HepG2 (cell line): ENCODE measurements at regions not wholly inside any gene's neighbourhood (a gene's known extent, or its start where the extent isn't known, plus 50 kb on each side); places are given as distances from the start of the nearest gene placed in this dataset.

Experiments used
- ATAC-seq: fragments of 200-7000 bp; cut with Tn5 transposase; 3 replicates; pipeline ENCODE4 v1.9.1; 2020; ENCODE audit warnings: mild to moderate bottlenecking, moderate library complexity
- BruUV-seq: library from RNA; stranded (reverse); fragments of 400-500 nt; replicated peaks from 2 replicates; lab custom pipeline; 2021; lab: Mats Ljungman, UMichigan
- CTCF ChIA-PET: fragments of 300-600 bp; formaldehyde crosslinking; extraction: SDS; loops from one replicate; lab custom pipeline; 2021; ENCODE audit warnings: low total read pairs, inconsistent platforms, low intra/inter-chr PET ratio; lab: Yijun Ruan, JAX
- POLR2A ChIA-PET: fragments of 350-600 bp; sonication (Branson Sonifier 250); formaldehyde crosslinking; loops from one replicate; lab custom pipeline; 2020; ENCODE audit warnings: antibody characterized with exemption, inconsistent platforms; lab: Yijun Ruan, JAX
- DNase-seq: peaks from one replicate; pipeline ENCODE4 v3.0.0-alpha.2; 2015; ENCODE audit warnings: low spot score
- FAIRE-seq: peaks from 3 replicates; lab custom pipeline; 2011; peaks lifted over from hg19 to GRCh38; lab: Jason Lieb, UNC
- H2AFZ ChIP-seq: one replicate; pipeline ENCODE4 v1.6.1; 2011; ENCODE audit warnings: low read length, inconsistent platforms
- H3K27ac ChIP-seq: fragments of 300-600 bp; 3 replicates; pipeline ENCODE4 v1.8.0; 2011; ENCODE audit warnings: mixed run types, mild to moderate bottlenecking, mixed read lengths, low read length, inconsistent platforms; ENCODE audit not compliant: insufficient read depth; ENCODE audit errors: extremely low read length
- H3K27me3 ChIP-seq, 2 experiments: fragments of 200-600 bp in 1 of 2; 2 replicates in 1 of 2; 3 replicates in 1 of 2; pipeline versions ENCODE4 v1.6.0 to v1.8.0; 2011; ENCODE audit warnings: low read length in 2 of 2, mild to moderate bottlenecking in 2 of 2, moderate library complexity in 2 of 2, inconsistent platforms in 1 of 2; ENCODE audit not compliant: insufficient read depth in 2 of 2, control insufficient read depth in 1 of 2
- H3K36me3 ChIP-seq, 2 experiments: fragments of 200-600 bp in 1 of 2; replicated peaks in 1 of 2; 2 replicates in 1 of 2; 3 replicates in 1 of 2; pipeline versions ENCODE4 v1.5.1 to v1.8.0; 2011; ENCODE audit warnings: low read length in 2 of 2, inconsistent platforms in 1 of 2; ENCODE audit not compliant: insufficient read depth in 2 of 2, control insufficient read depth in 1 of 2
- H3K4me1 ChIP-seq: 2 replicates; pipeline ENCODE4 v1.5.1; 2012; ENCODE audit warnings: low read length, inconsistent platforms; ENCODE audit not compliant: insufficient read depth
- H3K4me2 ChIP-seq: 2 replicates; pipeline ENCODE4 v1.6.0; 2011; ENCODE audit warnings: low read depth, low read length, inconsistent platforms
- H3K4me3 ChIP-seq, 3 experiments: fragments of 200-600 bp in 1 of 3; sonication (generic), shearing (Covaris generic) in 1 of 3; replicated peaks in 1 of 3; 2 replicates each; pipeline ENCODE4 v1.5.1; 2011 to 2016; ENCODE audit warnings: low read length in 3 of 3, inconsistent platforms in 2 of 3, low read depth in 2 of 3, mild to moderate bottlenecking in 2 of 3, control low read depth in 1 of 3, mixed read lengths in 1 of 3; ENCODE audit not compliant: insufficient read depth in 1 of 3
- H3K79me2 ChIP-seq: one replicate; pipeline ENCODE4 v1.6.1; 2011; ENCODE audit warnings: low read length, inconsistent platforms; ENCODE audit not compliant: insufficient read depth
- H3K9ac ChIP-seq: 2 replicates; pipeline ENCODE4 v1.6.0; 2011; ENCODE audit warnings: mild to moderate bottlenecking, low read depth, low read length, inconsistent platforms; ENCODE audit not compliant: insufficient read depth
- H3K9me3 ChIP-seq: 2 replicates; pipeline ENCODE4 v1.5.1; 2012; ENCODE audit warnings: mild to moderate bottlenecking, low read length
- H4K20me1 ChIP-seq: 2 replicates; pipeline ENCODE4 v1.6.0; 2011; ENCODE audit warnings: inconsistent platforms, mild to moderate bottlenecking, low read length, moderate library complexity; ENCODE audit not compliant: insufficient read depth
- ATF7 ChIP-seq, 2 experiments: fragments of 450-650 bp in 1 of 2; sonication (generic) in 1 of 2; formaldehyde crosslinking in 1 of 2; IDR thresholded peaks; 2 replicates each; pipeline versions ENCODE4 v1.4.0 to v1.6.1; 2016 to 2020; ENCODE audit warnings: antibody characterized with exemption in 1 of 2, mild to moderate bottlenecking in 1 of 2, missing genetic modification reagents in 1 of 2
- GPN1 ChIP-seq: sonication (generic); formaldehyde crosslinking; IDR thresholded peaks from 2 replicates; pipeline ENCODE4 v1.5.1; 2020; ENCODE audit warnings: missing genetic modification reagents, borderline replicate concordance
- LCORL ChIP-seq, 2 experiments: fragments of 450-650 bp in 1 of 2; sonication (generic) in 1 of 2; formaldehyde crosslinking in 1 of 2; IDR thresholded peaks; 2 replicates each; pipeline versions ENCODE4 v1.5.0 to v1.6.1; 2017 to 2020; ENCODE audit warnings: antibody characterized with exemption in 1 of 2, missing genetic modification reagents in 1 of 2
- MXD4 ChIP-seq: IDR thresholded peaks from 2 replicates; pipeline ENCODE4 v1.6.1; 2016; ENCODE audit warnings: mild to moderate bottlenecking, missing biosample characterization, missing genetic modification reagents
- NCOR1 ChIP-seq: fragments of 200-600 bp; sonication (generic); IDR thresholded peaks from 2 replicates; pipeline ENCODE4 v1.7.0; 2017; ENCODE audit warnings: antibody characterized with exemption, low read length, borderline replicate concordance
- RNF2 ChIP-seq: fragments of 450-650 bp; conservative IDR thresholded peaks from 2 replicates; pipeline ENCODE4 v1.6.1; 2016; ENCODE audit warnings: low read depth
- RORA ChIP-seq: sonication (generic); formaldehyde crosslinking; IDR thresholded peaks from 2 replicates; pipeline ENCODE4 v1.5.0; 2020; ENCODE audit warnings: mild to moderate bottlenecking, missing genetic modification reagents, moderate library complexity
- ZFP37 ChIP-seq: sonication (generic); formaldehyde crosslinking; IDR thresholded peaks from 2 replicates; pipeline ENCODE4 v1.4.0; 2020; ENCODE audit warnings: missing genetic modification reagents, borderline replicate concordance
- ZMAT3 ChIP-seq: sonication (generic); formaldehyde crosslinking; conservative IDR thresholded peaks from 2 replicates; pipeline ENCODE4 v1.7.0; 2021; ENCODE audit warnings: missing genetic modification reagents
- ZNF101 ChIP-seq: sonication (generic); formaldehyde crosslinking; IDR thresholded peaks from 2 replicates; pipeline ENCODE4 v1.4.0; 2020; ENCODE audit warnings: mild to moderate bottlenecking, low read depth, missing genetic modification reagents, borderline replicate concordance
- ZNF292 ChIP-seq: sonication (generic); formaldehyde crosslinking; IDR thresholded peaks from 2 replicates; pipeline ENCODE4 v1.8.1; 2022; ENCODE audit warnings: mild to moderate bottlenecking, low read depth, missing genetic modification reagents, borderline replicate concordance
- ZNF549 ChIP-seq: sonication (generic); formaldehyde crosslinking; IDR thresholded peaks from 2 replicates; pipeline ENCODE4 v1.5.0; 2020; ENCODE audit warnings: missing genetic modification reagents
- ZNF572 ChIP-seq: sonication (generic); formaldehyde crosslinking; IDR thresholded peaks from 2 replicates; pipeline ENCODE4 v1.5.1; 2020; ENCODE audit warnings: mild to moderate bottlenecking, missing genetic modification reagents
- ZNF670 ChIP-seq: sonication (generic); formaldehyde crosslinking; IDR thresholded peaks from 2 replicates; pipeline ENCODE4 v1.8.0; 2022; ENCODE audit warnings: mild to moderate bottlenecking, missing genetic modification reagents, borderline replicate concordance
- ZNF703 ChIP-seq: sonication (generic); formaldehyde crosslinking; IDR thresholded peaks from 2 replicates; pipeline ENCODE4 v1.5.1; 2020; ENCODE audit warnings: missing genetic modification reagents, mild to moderate bottlenecking, moderate library complexity, borderline replicate concordance
- WGBS: methylation state at CpG from one replicate; pipeline ENCODE4 v1.1.6; 2017; ENCODE audit warnings: low lambda C conversion rate; 5-methylcytosine and 5-hydroxymethylcytosine counted together
- in situ Hi-C: cut with HindIII; loops from 2 replicates; pipeline ENCODE4 v1.10.0; 2017; ENCODE audit warnings: low pct_unique_long_range_greater_than_20kb; ENCODE audit not compliant: extremely low pct_ligation_motif_present
- intact Hi-C: fragments of 100-400 bp; cut with micrococcal nuclease; formaldehyde crosslinking; loops from one replicate; pipeline ENCODE4 v1.10.0; 2022; ENCODE audit not compliant: unreplicated experiment
- TF ChIP-seq, protein P1 (sequence below): sonication (generic); formaldehyde crosslinking; IDR thresholded peaks from 2 replicates; pipeline ENCODE4 v1.9.0; 2021; ENCODE audit warnings: missing genetic modification reagents, mild to moderate bottlenecking, borderline replicate concordance
- TF ChIP-seq, protein P2 (sequence below): sonication (generic); formaldehyde crosslinking; IDR thresholded peaks from 2 replicates; pipeline ENCODE4 v1.5.1; 2020; ENCODE audit warnings: mild to moderate bottlenecking, missing genetic modification reagents, borderline replicate concordance

DNA sequence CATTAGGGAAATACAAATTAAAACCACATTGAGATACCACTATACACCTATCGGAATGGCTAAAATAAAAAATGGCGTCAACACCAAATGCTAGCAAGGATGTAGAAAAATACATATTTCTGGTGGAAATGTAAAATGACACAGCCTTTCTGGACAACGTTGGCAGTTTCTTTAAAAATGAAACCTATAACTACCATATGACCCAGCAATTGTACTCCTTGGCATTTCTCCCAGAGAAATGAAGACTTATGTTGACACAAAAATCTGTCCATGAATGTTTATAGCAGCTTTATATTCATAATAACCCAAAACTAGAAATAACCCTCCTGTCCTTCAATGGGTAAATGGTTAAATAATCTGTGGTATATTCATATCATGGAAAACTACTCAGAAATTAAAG is 188.7 kb upstream of the RAD23B start:
- no TSS peak for BruUV-seq
- intact Hi-C loops (no loop called here), in situ Hi-C loops (no loop called here)
- DNase-seq: no peak
- H3K4me2 ChIP-seq: no peak overlapping the region
- no peaks in the 10 kb centered on the region for H3K9me3 ChIP-seq
- H3K4me1 ChIP-seq: no peaks in the 10 kb centered on the region
- WGBS: 39% methylated on average over 3 of the region's 3 CpGs
- H3K4me3 ChIP-seq: no peak overlapping the region
- no peaks in the 10 kb centered on the region for H4K20me1 ChIP-seq
- H3K9ac ChIP-seq: no peak overlapping the region
- H3K27ac ChIP-seq: no peak overlapping the region
- no peaks in the 10 kb centered on the region; a peak in 1 of 5 replicates for H3K27me3 ChIP-seq
- no peaks in the 10 kb centered on the region for H3K79me2 ChIP-seq
- H2AFZ ChIP-seq: no peak overlapping the region
- ChIA-PET POLR2A (no interaction called here), CTCF (no interaction called here)
- no peaks in the 10 kb centered on the region for H3K36me3 ChIP-seq
- no peak for ATAC-seq
- FAIRE-seq: no peak
- TF ChIP-seq ZNF670 (CRISPR knock-in tag) (no peak), ZNF101 (CRISPR knock-in tag) (no peak), ZFP37 (CRISPR knock-in tag) (no peak), ZNF292 (CRISPR knock-in tag) (no peak), RNF2 (no peak), LCORL (IDR thresholded peaks at IDR 0.05) (no peak), LCORL (CRISPR knock-in tag; IDR thresholded peaks at IDR 0.05) (no peak), MXD4 (CRISPR knock-in tag) (no peak), ZMAT3 (CRISPR knock-in tag) (no peak), RORA (CRISPR knock-in tag) (no peak), ZNF572 (CRISPR knock-in tag) (no peak), GPN1 (CRISPR knock-in tag) (no peak), NCOR1 (no peak), ZNF549 (CRISPR knock-in tag) (no peak), ZNF703 (CRISPR knock-in tag) (no peak), ATF7 (IDR thresholded peaks at IDR 0.05) (no peak), ATF7 (CRISPR knock-in tag; IDR thresholded peaks at IDR 0.05) (no peak)
- TF ChIP-seq, protein P1, sequence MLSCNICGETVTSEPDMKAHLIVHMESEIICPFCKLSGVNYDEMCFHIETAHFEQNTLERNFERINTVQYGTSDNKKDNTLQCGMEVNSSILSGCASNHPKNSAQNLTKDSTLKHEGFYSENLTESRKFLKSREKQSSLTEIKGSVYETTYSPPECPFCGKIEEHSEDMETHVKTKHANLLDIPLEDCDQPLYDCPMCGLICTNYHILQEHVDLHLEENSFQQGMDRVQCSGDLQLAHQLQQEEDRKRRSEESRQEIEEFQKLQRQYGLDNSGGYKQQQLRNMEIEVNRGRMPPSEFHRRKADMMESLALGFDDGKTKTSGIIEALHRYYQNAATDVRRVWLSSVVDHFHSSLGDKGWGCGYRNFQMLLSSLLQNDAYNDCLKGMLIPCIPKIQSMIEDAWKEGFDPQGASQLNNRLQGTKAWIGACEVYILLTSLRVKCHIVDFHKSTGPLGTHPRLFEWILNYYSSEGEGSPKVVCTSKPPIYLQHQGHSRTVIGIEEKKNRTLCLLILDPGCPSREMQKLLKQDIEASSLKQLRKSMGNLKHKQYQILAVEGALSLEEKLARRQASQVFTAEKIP (CRISPR knock-in tag): no peak
- TF ChIP-seq, protein P2, sequence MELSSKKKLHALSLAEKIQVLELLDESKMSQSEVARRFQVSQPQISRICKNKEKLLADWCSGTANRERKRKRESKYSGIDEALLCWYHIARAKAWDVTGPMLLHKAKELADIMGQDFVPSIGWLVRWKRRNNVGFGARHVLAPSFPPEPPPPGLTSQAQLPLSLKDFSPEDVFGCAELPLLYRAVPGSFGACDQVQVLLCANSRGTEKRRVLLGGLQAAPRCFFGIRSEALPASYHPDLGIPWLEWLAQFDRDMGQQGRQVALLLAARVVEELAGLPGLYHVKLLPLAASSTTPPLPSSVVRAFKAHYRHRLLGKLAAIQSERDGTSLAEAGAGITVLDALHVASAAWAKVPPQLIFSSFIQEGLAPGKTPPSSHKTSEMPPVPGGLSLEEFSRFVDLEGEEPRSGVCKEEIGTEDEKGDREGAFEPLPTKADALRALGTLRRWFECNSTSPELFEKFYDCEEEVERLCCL (CRISPR knock-in tag): no peak
